Stimulated activated CD4-positive, alpha-beta T cell treated with anti-CD3 and anti-CD28 coated beads, Interleukin-2, amount 100 ng/mL, for 24 hours (primary cell): ENCODE measurements at regions not wholly inside any gene's neighbourhood (a gene's known extent, or its start where the extent isn't known, plus 50 kb on each side); places are given as distances from the start of the nearest gene placed in this dataset.
"Not testable (repeated sequence)": the region's sequence is repeated elsewhere in the genome, so short reads cannot be mapped to it uniquely, and the experiment has no call there.

Experiments used
- DNase-seq, 2 donors: peaks; one replicate each; pipeline ENCODE4 v3.0.0-alpha.2; 2020

GRCh38 chr7:65809259-65809981, 63.5 kb upstream of the VKORC1L1 start:
- DNase-seq: no peak

DNA sequence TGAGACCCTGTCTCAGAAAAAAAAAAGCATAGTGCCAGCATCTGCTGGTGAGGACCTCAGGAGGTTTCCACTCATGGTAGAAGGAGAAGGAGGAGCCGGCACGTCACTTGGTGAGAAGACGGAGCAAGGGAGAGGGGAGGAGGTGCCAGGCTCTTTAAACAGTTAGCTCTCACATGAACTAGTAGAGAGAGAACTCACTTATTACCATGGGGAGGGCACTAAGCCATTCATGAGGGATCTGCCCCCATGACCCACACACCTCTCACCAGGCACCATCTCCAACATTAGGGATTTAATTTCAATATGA, 62.9 kb upstream of the VKORC1L1 start:
- DNase-seq: no peak

DNA sequence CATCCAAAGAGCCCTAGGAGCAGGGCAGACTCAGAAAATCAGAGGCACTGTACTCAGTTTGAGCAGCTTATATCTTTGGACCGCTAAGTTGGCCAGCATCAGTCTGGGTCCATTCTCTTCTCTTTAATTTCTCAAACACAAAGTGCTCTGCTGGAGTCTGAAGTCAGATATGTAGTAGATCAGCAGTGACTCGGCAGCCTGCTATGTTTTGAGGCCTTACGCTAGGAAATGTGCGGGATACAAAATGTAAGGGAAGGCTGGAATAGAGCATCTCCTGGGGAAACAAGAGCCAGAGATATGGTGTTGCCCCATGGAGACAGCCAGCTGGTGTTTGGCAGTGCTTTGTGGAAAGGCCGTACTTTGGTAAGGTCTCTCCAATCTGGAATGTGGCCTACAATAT, 60.6 kb upstream of the VKORC1L1 start:
- DNase-seq: no peak

- DNase-seq: not testable (repeated sequence)
Observed at GRCh38 chr7:65814556-65815167, 58.2 kb upstream of the VKORC1L1 start.

DNA sequence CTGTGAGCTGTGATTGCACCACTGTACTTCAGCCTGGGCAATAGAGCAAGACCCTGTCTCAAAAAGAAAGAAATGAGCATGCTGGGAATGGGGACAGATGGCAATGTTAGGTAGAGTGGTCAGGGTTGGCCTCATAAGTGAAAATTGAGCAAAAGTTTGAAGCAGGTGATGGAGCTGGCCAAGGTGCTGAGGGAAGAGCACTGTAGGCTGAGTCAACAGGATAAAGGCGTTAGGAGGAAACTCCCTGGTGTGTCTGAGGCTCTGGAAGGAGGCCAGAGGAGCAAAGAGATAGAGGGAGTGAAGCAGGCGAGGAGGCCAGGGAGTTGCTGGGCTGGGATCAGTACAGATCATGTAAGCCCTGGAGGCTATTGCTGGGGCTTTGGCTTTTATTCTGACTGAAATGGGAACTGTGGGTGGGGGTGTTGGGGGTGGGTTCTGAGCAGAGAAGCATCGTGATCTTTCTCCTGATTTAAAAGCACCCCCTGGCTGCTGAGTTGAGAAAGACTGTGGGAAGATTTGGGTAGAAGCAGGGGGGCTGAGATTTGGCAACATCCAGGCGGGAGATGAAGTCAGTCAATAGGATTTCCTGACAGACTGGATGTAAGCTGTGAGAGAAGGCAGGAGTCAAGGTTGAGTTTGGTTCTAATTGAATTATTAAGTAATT, 52.5 kb upstream of the VKORC1L1 start:
- DNase-seq: no peak
